ENCODE measurements at regions not wholly inside any gene's neighbourhood (a gene's known extent, or its start where the extent isn't known, plus 50 kb on each side); places are given as distances from the start of the nearest gene placed in this dataset.
A peak's percentile ranks its signal among the peaks of the same experiment; 100 is the strongest.
"Not testable (repeated sequence)": the region's sequence is repeated elsewhere in the genome, so short reads cannot be mapped to it uniquely, and the experiment has no call there.

GRCh38 chr4:60656171-60656570 is 544.0 kb upstream of the ADGRL3 start:
- in situ Hi-C loops (cut with HindIII; ENCODE audit: low pct_unique_long_range_greater_than_20kb, low sequenced_read_pairs), result no loop called here
- DNase-seq (ENCODE audit: low read depth), result no peak

GRCh38 chr4:60657041-60657440 is 543.1 kb upstream of the ADGRL3 start:
- in situ Hi-C loops (cut with HindIII; ENCODE audit: low pct_unique_long_range_greater_than_20kb, low sequenced_read_pairs), result no loop called here
- DNase-seq (ENCODE audit: low read depth), result no peak

- in situ Hi-C loops (cut with HindIII; ENCODE audit: low pct_unique_long_range_greater_than_20kb, low sequenced_read_pairs), result no loop called here
- DNase-seq (ENCODE audit: low read depth), result no peak
Measured at GRCh38 chr4:60657807-60658206, 542.3 kb upstream of the ADGRL3 start.

GRCh38 chr4:60663769-60664168 is 536.4 kb upstream of the ADGRL3 start:
- in situ Hi-C loops (cut with HindIII; ENCODE audit: low pct_unique_long_range_greater_than_20kb, low sequenced_read_pairs), result no loop called here
- no peak for DNase-seq (ENCODE audit: low read depth)

- no peak for DNase-seq (ENCODE audit: low read depth)
- in situ Hi-C loops (cut with HindIII; ENCODE audit: low pct_unique_long_range_greater_than_20kb, low sequenced_read_pairs), result no loop called here
Measured at GRCh38 chr4:60682901-60683300, 517.2 kb upstream of the ADGRL3 start.

- in situ Hi-C loops (cut with HindIII; ENCODE audit: low pct_unique_long_range_greater_than_20kb, low sequenced_read_pairs), result no loop called here
- DNase-seq (ENCODE audit: low read depth), result no peak
Measured at GRCh38 chr4:60683357-60683756, 516.8 kb upstream of the ADGRL3 start.

GRCh38 chr4:60683973-60684372 is 516.2 kb upstream of the ADGRL3 start:
- DNase-seq (ENCODE audit: low read depth), result no peak
- in situ Hi-C loops (cut with HindIII; ENCODE audit: low pct_unique_long_range_greater_than_20kb, low sequenced_read_pairs), result no loop called here

GRCh38 chr4:60696062-60696461 is 504.1 kb upstream of the ADGRL3 start:
- DNase-seq (ENCODE audit: low read depth); in situ Hi-C loops (cut with HindIII; ENCODE audit: low pct_unique_long_range_greater_than_20kb, low sequenced_read_pairs): not testable (repeated sequence)

GRCh38 chr4:60709061-60709460 is 491.1 kb upstream of the ADGRL3 start:
- in situ Hi-C loops (cut with HindIII; ENCODE audit: low pct_unique_long_range_greater_than_20kb, low sequenced_read_pairs), result no loop called here
- no peak for DNase-seq (ENCODE audit: low read depth)

- in situ Hi-C loops (cut with HindIII; ENCODE audit: low pct_unique_long_range_greater_than_20kb, low sequenced_read_pairs), result no loop called here
- DNase-seq (ENCODE audit: low read depth), result no peak
Measured at GRCh38 chr4:60718874-60719273, 481.3 kb upstream of the ADGRL3 start.

- in situ Hi-C loops (cut with HindIII; ENCODE audit: low pct_unique_long_range_greater_than_20kb, low sequenced_read_pairs), result no loop called here
- peak; percentile 33 for DNase-seq (ENCODE audit: low read depth)
Measured at GRCh38 chr4:60721685-60722084, 478.4 kb upstream of the ADGRL3 start.

- DNase-seq (ENCODE audit: low read depth), result no peak
- in situ Hi-C loops (cut with HindIII; ENCODE audit: low pct_unique_long_range_greater_than_20kb, low sequenced_read_pairs), result no loop called here
Measured at GRCh38 chr4:60723796-60724195, 476.3 kb upstream of the ADGRL3 start.

- DNase-seq (ENCODE audit: low read depth), result peak; percentile 76
- in situ Hi-C loops (cut with HindIII; ENCODE audit: low pct_unique_long_range_greater_than_20kb, low sequenced_read_pairs), result no loop called here
Measured at GRCh38 chr4:60724623-60725022, 475.5 kb upstream of the ADGRL3 start.

GRCh38 chr4:60726779-60727178 is 473.3 kb upstream of the ADGRL3 start:
- in situ Hi-C loops (cut with HindIII; ENCODE audit: low pct_unique_long_range_greater_than_20kb, low sequenced_read_pairs), result no loop called here
- DNase-seq (ENCODE audit: low read depth), result no peak

- DNase-seq (ENCODE audit: low read depth), result no peak
- in situ Hi-C loops (cut with HindIII; ENCODE audit: low pct_unique_long_range_greater_than_20kb, low sequenced_read_pairs), result no loop called here
Measured at GRCh38 chr4:60729194-60729593, 470.9 kb upstream of the ADGRL3 start.

GRCh38 chr4:60729764-60730163 is 470.4 kb upstream of the ADGRL3 start:
- in situ Hi-C loops (cut with HindIII; ENCODE audit: low pct_unique_long_range_greater_than_20kb, low sequenced_read_pairs); DNase-seq (ENCODE audit: low read depth): not testable (repeated sequence)

- no peak for DNase-seq (ENCODE audit: low read depth)
- in situ Hi-C loops (cut with HindIII; ENCODE audit: low pct_unique_long_range_greater_than_20kb, low sequenced_read_pairs), result no loop called here
Measured at GRCh38 chr4:60737858-60738257, 462.3 kb upstream of the ADGRL3 start.

GRCh38 chr4:60743654-60744053 is 456.5 kb upstream of the ADGRL3 start:
- in situ Hi-C loops (cut with HindIII; ENCODE audit: low pct_unique_long_range_greater_than_20kb, low sequenced_read_pairs), result no loop called here
- DNase-seq (ENCODE audit: low read depth), result no peak

GRCh38 chr4:60744767-60745166 is 455.4 kb upstream of the ADGRL3 start:
- no peak for DNase-seq (ENCODE audit: low read depth)
- in situ Hi-C loops (cut with HindIII; ENCODE audit: low pct_unique_long_range_greater_than_20kb, low sequenced_read_pairs), result no loop called here

- in situ Hi-C loops (cut with HindIII; ENCODE audit: low pct_unique_long_range_greater_than_20kb, low sequenced_read_pairs), result no loop called here
Measured at GRCh38 chr4:60745800-60746571, 454.1 kb upstream of the ADGRL3 start.

More at GRCh38 chr4:60745800-60746571, 454.1 kb upstream of the ADGRL3 start:
- DNase-seq (ENCODE audit: low read depth), result no peak

All from Caki2 (cell line).